H54 (cell line): ENCODE measurements at regions not wholly inside any gene's neighbourhood (a gene's known extent, or its start where the extent isn't known, plus 50 kb on each side); places are given as distances from the start of the nearest gene placed in this dataset.

ENCODE experiments used
- DNase-seq: peaks from one replicate; pipeline ENCODE4 v3.0.0; 2011; ENCODE audit warnings: low spot score, mixed read lengths; ENCODE audit not compliant: insufficient read length
- FAIRE-seq: peaks from 3 replicates; lab custom pipeline; 2011; peaks lifted over from hg19 to GRCh38; lab: Jason Lieb, UNC
- POLR2A ChIP-seq: IDR thresholded peaks from 2 replicates; pipeline ENCODE4 v1.6.1; 2011; ENCODE audit warnings: low read depth, mild to moderate bottlenecking, low read length

GRCh38 chr14:71701990-71702389, 230.2 kb upstream of the RGS6 start:
- TF ChIP-seq POLR2A = no peak
- no peak for FAIRE-seq
- DNase-seq = no peak

GRCh38 chr14:71702786-71703185, 229.4 kb upstream of the RGS6 start:
- TF ChIP-seq POLR2A = no peak
- FAIRE-seq = no peak
- DNase-seq = no peak

- no peak for TF ChIP-seq POLR2A
- no peak for FAIRE-seq
- DNase-seq = no peak
These were observed 228.8 kb upstream of the RGS6 start for GRCh38 chr14:71703477-71703876.

GRCh38 chr14:71704210-71704609, 228.0 kb upstream of the RGS6 start:
- no peak for DNase-seq
- FAIRE-seq = no peak
- no peak for TF ChIP-seq POLR2A

- no peak for TF ChIP-seq POLR2A
- DNase-seq (no peak), FAIRE-seq (no peak)
These were observed 226.8 kb upstream of the RGS6 start for GRCh38 chr14:71705460-71705859.

- TF ChIP-seq POLR2A = no peak
- no peak for DNase-seq
- FAIRE-seq = no peak
These were observed 223.2 kb upstream of the RGS6 start for GRCh38 chr14:71709076-71709475.

GRCh38 chr14:71709987-71710386, 222.2 kb upstream of the RGS6 start:
- FAIRE-seq (no peak), DNase-seq (no peak)
- no peak for TF ChIP-seq POLR2A

- no peak for TF ChIP-seq POLR2A
- DNase-seq (no peak), FAIRE-seq (no peak)
These were observed 221.1 kb upstream of the RGS6 start for GRCh38 chr14:71711125-71711524.

- DNase-seq = peak; percentile 9
- peak; percentile 88 for FAIRE-seq
These were observed 220.6 kb upstream of the RGS6 start for GRCh38 chr14:71711619-71712018.

GRCh38 chr14:71712478-71712877, 219.8 kb upstream of the RGS6 start:
- no peak for FAIRE-seq
- no peak for DNase-seq
- no peak for TF ChIP-seq POLR2A

More at GRCh38 chr14:71711619-71712018, 220.6 kb upstream of the RGS6 start:
- TF ChIP-seq POLR2A = no peak

GRCh38 chr14:71713016-71713415, 219.2 kb upstream of the RGS6 start:
- FAIRE-seq = no peak
- no peak for TF ChIP-seq POLR2A
- no peak for DNase-seq

GRCh38 chr14:71713451-71713850, 218.8 kb upstream of the RGS6 start:
- TF ChIP-seq POLR2A = no peak
- no peak for FAIRE-seq
- DNase-seq = no peak

GRCh38 chr14:71714225-71714624, 218.0 kb upstream of the RGS6 start:
- FAIRE-seq (peak; percentile 80), DNase-seq (no peak)
- no peak for TF ChIP-seq POLR2A

- FAIRE-seq = no peak
- DNase-seq = no peak
- no peak for TF ChIP-seq POLR2A
These were observed 216.0 kb upstream of the RGS6 start for GRCh38 chr14:71716041-71716772.

GRCh38 chr14:71720978-71721624, 211.1 kb upstream of the RGS6 start:
- peak; percentile 18 for DNase-seq
- peak; percentile 52 for FAIRE-seq
- no peak for TF ChIP-seq POLR2A

GRCh38 chr14:71721791-71722190, 210.4 kb upstream of the RGS6 start:
- DNase-seq (no peak), FAIRE-seq (no peak)
- TF ChIP-seq POLR2A = no peak
